CD8-positive, alpha-beta memory T cell (primary cell): ENCODE measurements at regions not wholly inside any gene's neighbourhood (a gene's known extent, or its start where the extent isn't known, plus 50 kb on each side); places are given as distances from the start of the nearest gene placed in this dataset.

ENCODE experiments used
- CTCF ChIA-PET: fragments of 350-600 bp; sonication (Branson Sonifier 250); formaldehyde crosslinking; loops from one replicate; lab custom pipeline; 2021; ENCODE audit warnings: antibody characterized with exemption; lab: Charles Lee
- POLR2A ChIA-PET: fragments of 350-600 bp; sonication (Branson Sonifier 250); formaldehyde crosslinking; loops from one replicate; lab custom pipeline; 2021; ENCODE audit warnings: antibody characterized with exemption; lab: Charles Lee
- DNase-seq, 5 donors: peaks; one replicate each; pipeline versions ENCODE4 v3.0.0 to v3.0.0-alpha.2; 2020 to 2022; ENCODE audit warnings: mixed read lengths in 1 of 5
- H3K27ac ChIP-seq: one replicate; pipeline ENCODE4 v1.7.0; 2013; ENCODE audit warnings: low read depth, mild to moderate bottlenecking, low read length, moderate library complexity
- H3K27me3 ChIP-seq: 2 replicates; pipeline ENCODE4 v1.7.0; 2013; ENCODE audit warnings: low read length, mild to moderate bottlenecking; ENCODE audit not compliant: insufficient read depth, poor library complexity, severe bottlenecking
- H3K36me3 ChIP-seq: 2 replicates; pipeline ENCODE4 v1.7.0; 2013; ENCODE audit warnings: mild to moderate bottlenecking, low read length, moderate library complexity; ENCODE audit not compliant: insufficient read depth
- H3K4me1 ChIP-seq: 2 replicates; pipeline ENCODE4 v1.7.0; 2013; ENCODE audit warnings: mild to moderate bottlenecking, low read length, moderate library complexity; ENCODE audit not compliant: insufficient read depth
- H3K4me3 ChIP-seq: 2 replicates; pipeline ENCODE4 v1.7.0; 2013; ENCODE audit warnings: mild to moderate bottlenecking, low read length
- H3K9me3 ChIP-seq: 2 replicates; pipeline ENCODE4 v1.7.0; 2013; ENCODE audit warnings: mild to moderate bottlenecking, low read length
- H3K27ac Mint-ChIP-seq, 8 donors: one replicate each; pipeline ENCODE4 v1.8.0; 2020 to 2021; ENCODE audit warnings: mixed read lengths in 8 of 8, mild to moderate bottlenecking in 6 of 8, inconsistent platforms in 3 of 8, moderate library complexity in 3 of 8
- H3K27me3 Mint-ChIP-seq, 2 donors: one replicate each; pipeline ENCODE4 v1.8.0; 2020 to 2021; ENCODE audit warnings: mixed read lengths in 2 of 2, mild to moderate bottlenecking in 1 of 2, moderate library complexity in 1 of 2
- H3K36me3 Mint-ChIP-seq, 3 donors: one replicate each; pipeline ENCODE4 v1.8.0; 2020 to 2021; ENCODE audit warnings: mixed read lengths in 3 of 3, inconsistent platforms in 1 of 3, mild to moderate bottlenecking in 1 of 3
- H3K4me1 Mint-ChIP-seq, 3 donors: one replicate each; pipeline ENCODE4 v1.8.0; 2020 to 2021; ENCODE audit warnings: mixed read lengths in 3 of 3, inconsistent platforms in 1 of 3, mild to moderate bottlenecking in 1 of 3
- H3K4me3 Mint-ChIP-seq, 7 donors: one replicate each; pipeline ENCODE4 v1.8.0; 2020 to 2021; ENCODE audit warnings: mixed read lengths in 7 of 7, mild to moderate bottlenecking in 6 of 7, moderate library complexity in 4 of 7, inconsistent platforms in 2 of 7
- H3K9me3 Mint-ChIP-seq, 5 donors: one replicate each; pipeline ENCODE4 v1.8.0; 2020 to 2022; ENCODE audit warnings: mixed read lengths in 5 of 5, mild to moderate bottlenecking in 3 of 5, moderate library complexity in 2 of 5, inconsistent platforms in 1 of 5

DNA sequence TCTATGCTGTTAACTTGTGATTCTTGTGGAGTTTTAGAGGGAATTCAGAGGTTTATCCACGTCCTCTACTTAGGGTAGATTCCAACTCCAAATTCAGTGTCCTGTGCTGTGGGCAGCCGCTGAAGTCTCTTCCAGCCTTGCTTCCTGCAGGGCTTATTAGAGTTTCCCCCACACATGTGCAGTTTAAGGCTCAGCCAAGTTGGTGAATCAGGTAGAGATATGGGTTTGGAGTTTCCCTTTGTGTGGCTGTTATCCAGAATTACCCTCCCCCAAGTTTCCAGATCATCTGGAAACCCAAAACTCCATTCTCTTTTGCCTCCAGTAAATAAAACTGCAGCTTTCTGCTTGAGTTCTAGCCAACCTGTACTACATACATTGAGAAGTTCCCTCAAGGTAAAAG lies 853.7 kb downstream of the GALC start:
- Histone ChIP-seq H3K27me3 (no peaks in the 10 kb centered on the region), H3K4me1 (no peaks in the 10 kb centered on the region), H3K36me3 (no peaks in the 10 kb centered on the region), H3K27ac (no peak overlapping the region), H3K9me3 (no peaks in the 10 kb centered on the region), H3K4me3 (no peak overlapping the region)
- ChIA-PET POLR2A (no interaction called here), CTCF (no interaction called here)
- Mint-ChIP-seq H3K27ac (no peak overlapping the region), H3K4me3 (no peak overlapping the region), H3K36me3 (no peaks in the 10 kb centered on the region), H3K9me3 (peaks cover 5 to 23% (median 13%) of the 10 kb centered on the region in 5 donors), H3K4me1 (no peaks in the 10 kb centered on the region), H3K27me3 (no peaks in the 10 kb centered on the region)
- no peak for DNase-seq

DNA sequence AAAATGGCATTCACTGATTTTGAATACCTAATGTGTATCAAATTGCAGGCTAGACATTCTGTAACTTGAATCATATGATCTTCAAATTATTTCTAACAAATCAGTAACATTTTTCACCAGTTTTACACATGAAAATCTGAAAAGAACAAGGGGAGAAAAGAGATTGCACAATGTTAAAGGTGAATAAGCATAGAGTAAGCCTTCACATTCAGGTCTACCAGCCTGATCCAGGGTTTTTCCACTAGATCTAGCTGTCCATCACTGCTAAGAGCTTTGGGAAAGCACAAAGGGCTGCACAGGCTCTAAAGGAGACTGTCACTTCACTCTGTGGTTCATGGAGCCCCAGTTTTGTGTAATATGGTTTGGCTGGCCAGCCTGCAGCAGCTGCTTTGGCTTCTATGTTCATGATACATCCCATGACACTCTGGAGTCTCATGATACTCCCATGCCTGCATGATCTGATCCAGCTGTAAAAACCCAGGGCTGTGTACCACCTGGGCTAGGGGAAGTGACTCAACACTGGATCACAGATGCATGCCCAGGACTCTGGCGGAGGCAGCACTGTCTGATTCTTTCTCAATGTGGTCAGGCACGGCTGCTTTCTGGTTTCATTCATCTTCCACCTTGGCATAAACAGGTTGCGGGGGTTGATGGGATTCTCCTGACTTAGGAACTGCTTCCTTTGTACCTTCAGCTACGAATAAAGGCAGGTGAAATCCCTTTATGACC lies 859.7 kb downstream of the GALC start:
- H3K36me3 Mint-ChIP-seq, result no peaks in the 10 kb centered on the region
- Histone ChIP-seq H3K36me3 (no peaks in the 10 kb centered on the region), H3K9me3 (no peaks in the 10 kb centered on the region), H3K27me3 (no peaks in the 10 kb centered on the region), H3K4me1 (no peaks in the 10 kb centered on the region), H3K27ac (no peak overlapping the region), H3K4me3 (no peak overlapping the region)
- no peaks in the 10 kb centered on the region for H3K4me1 Mint-ChIP-seq
- no peaks in the 10 kb centered on the region for H3K27me3 Mint-ChIP-seq
- DNase-seq, result no peak
- H3K4me3 Mint-ChIP-seq, result no peak overlapping the region
- CTCF ChIA-PET, result no interaction called here
- peaks cover 0 to 17% (median 9%) of the 10 kb centered on the region in 5 donors for H3K9me3 Mint-ChIP-seq
- POLR2A ChIA-PET, result no interaction called here
- H3K27ac Mint-ChIP-seq, result no peak overlapping the region

DNA sequence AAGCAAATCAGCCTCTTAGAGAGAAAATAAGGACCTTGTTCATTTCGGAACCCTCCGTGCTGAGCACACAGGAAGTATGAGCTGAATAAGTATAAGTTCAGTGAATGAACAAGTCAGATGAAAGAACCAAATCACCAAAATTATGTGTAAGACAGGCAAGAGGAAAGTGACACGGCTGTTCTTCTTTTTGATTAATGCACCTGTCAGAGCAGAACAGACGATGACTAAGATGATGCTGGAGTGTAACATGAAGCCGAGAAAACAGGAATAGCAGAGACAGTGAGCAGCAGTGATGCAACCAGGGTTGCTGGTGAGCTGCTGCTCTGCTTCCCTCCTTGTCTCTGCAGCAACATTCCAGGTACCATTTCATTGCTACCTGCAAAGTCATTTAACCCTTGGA lies 861.1 kb downstream of the GALC start:
- no peaks in the 10 kb centered on the region for H3K4me1 Mint-ChIP-seq
- CTCF ChIA-PET, result no interaction called here
- no peak for DNase-seq
- H3K36me3 Mint-ChIP-seq, result no peaks in the 10 kb centered on the region
- POLR2A ChIA-PET, result no interaction called here
- no peaks in the 10 kb centered on the region for H3K4me1 ChIP-seq
- no peaks in the 10 kb centered on the region for H3K9me3 ChIP-seq
- H3K9me3 Mint-ChIP-seq, result peaks cover 0 to 13% (median 7%) of the 10 kb centered on the region in 5 donors
- H3K36me3 ChIP-seq, result no peaks in the 10 kb centered on the region
- H3K27me3 ChIP-seq, result no peaks in the 10 kb centered on the region
- H3K27ac Mint-ChIP-seq, result no peak overlapping the region
- no peaks in the 10 kb centered on the region for H3K27me3 Mint-ChIP-seq
- no peak overlapping the region for H3K4me3 Mint-ChIP-seq
- no peak overlapping the region for H3K27ac ChIP-seq
- no peak overlapping the region for H3K4me3 ChIP-seq

DNA sequence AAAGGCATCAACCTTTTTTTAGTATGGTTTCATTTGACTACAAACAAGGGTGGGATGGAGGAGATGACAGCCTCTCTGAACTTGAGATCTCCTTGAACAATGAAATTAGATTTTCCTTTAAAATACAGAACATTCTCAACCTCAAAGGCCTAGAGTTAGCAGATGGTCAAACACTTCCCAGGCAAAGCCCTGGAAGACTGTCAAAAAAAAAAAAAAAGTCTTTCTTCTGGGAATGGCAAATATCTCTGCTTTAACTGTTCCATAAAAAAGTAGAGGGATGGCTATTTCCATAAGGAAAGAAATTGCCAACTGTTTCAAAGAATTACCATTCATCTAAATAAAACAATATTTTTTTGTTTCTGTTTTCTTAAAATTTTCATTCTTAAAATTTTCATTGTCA lies 870.8 kb downstream of the GALC start:
- H3K9me3 Mint-ChIP-seq, result peaks cover 0 to 14% (median 4%) of the 10 kb centered on the region in 5 donors
- Histone ChIP-seq H3K36me3 (no peaks in the 10 kb centered on the region), H3K27ac (no peak overlapping the region), H3K9me3 (no peaks in the 10 kb centered on the region), H3K27me3 (no peaks in the 10 kb centered on the region), H3K4me1 (no peaks in the 10 kb centered on the region), H3K4me3 (no peak overlapping the region)
- no peaks in the 10 kb centered on the region for H3K27me3 Mint-ChIP-seq
- H3K36me3 Mint-ChIP-seq, result no peaks in the 10 kb centered on the region
- DNase-seq, result no peak
- no peak overlapping the region for H3K27ac Mint-ChIP-seq
- ChIA-PET POLR2A (no interaction called here), CTCF (no interaction called here)
- H3K4me1 Mint-ChIP-seq, result no peaks in the 10 kb centered on the region
- H3K4me3 Mint-ChIP-seq, result no peak overlapping the region

DNA sequence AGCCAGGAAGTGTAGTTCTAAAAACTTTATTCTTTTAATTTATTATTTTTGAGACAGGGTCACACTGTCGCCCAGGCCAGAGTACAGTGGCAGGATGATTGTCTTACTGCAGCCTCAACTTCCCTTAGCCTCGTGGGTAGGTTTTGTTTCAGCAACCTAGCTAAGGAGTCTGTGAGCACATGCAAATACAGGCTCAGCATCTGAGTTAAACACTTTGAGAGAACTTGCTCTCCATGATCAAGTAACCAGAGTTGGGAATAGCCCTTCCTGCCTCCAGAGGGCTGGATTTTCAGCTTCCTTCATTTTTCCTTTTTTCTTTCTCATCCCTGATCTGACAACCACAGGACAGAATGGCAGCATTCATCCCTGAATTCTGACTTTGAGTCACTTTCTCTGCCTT lies 871.3 kb downstream of the GALC start:
- DNase-seq, result no peak
- no peaks in the 10 kb centered on the region for H3K4me1 ChIP-seq
- no peak overlapping the region for H3K27ac ChIP-seq
- no peaks in the 10 kb centered on the region for H3K27me3 ChIP-seq
- no peak overlapping the region for H3K4me3 ChIP-seq
- H3K4me1 Mint-ChIP-seq, result no peaks in the 10 kb centered on the region
- no peaks in the 10 kb centered on the region for H3K36me3 ChIP-seq
- no peaks in the 10 kb centered on the region for H3K36me3 Mint-ChIP-seq
- H3K9me3 Mint-ChIP-seq, result peaks cover 0 to 14% (median 4%) of the 10 kb centered on the region in 5 donors
- H3K9me3 ChIP-seq, result no peaks in the 10 kb centered on the region
- ChIA-PET CTCF (no interaction called here), POLR2A (no interaction called here)
- no peaks in the 10 kb centered on the region for H3K27me3 Mint-ChIP-seq
- no peak overlapping the region for H3K27ac Mint-ChIP-seq
- H3K4me3 Mint-ChIP-seq, result no peak overlapping the region

DNA sequence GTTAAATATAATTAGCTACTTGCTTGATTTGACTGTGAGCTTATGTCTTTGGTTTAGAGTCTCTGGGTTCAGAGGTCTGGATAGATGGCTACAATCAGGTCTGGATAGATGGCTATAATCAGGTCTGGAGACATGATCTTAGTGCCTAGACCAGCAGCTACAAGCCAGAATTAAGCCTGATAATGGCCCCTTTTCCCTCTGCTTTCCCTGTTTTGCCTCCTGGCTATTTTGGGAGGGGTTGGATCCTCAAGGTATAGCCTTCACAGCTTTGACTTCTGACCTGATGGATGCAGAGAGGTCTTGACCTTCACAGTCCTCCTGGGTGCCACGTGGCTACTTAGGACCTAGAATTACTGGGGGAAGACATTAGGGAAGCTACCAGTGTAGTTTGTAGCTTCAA lies 877.7 kb downstream of the GALC start:
- no peak overlapping the region for H3K27ac ChIP-seq
- H3K4me1 Mint-ChIP-seq, result no peaks in the 10 kb centered on the region
- H3K4me1 ChIP-seq, result no peaks in the 10 kb centered on the region
- H3K27ac Mint-ChIP-seq, result no peak overlapping the region
- ChIA-PET POLR2A (no interaction called here), CTCF (no interaction called here)
- DNase-seq, result no peak
- peaks cover 0 to 1% of the 10 kb centered on the region in 2 donors for H3K27me3 Mint-ChIP-seq
- no peak overlapping the region for H3K4me3 ChIP-seq
- no peak overlapping the region for H3K4me3 Mint-ChIP-seq
- no peaks in the 10 kb centered on the region for H3K27me3 ChIP-seq
- H3K36me3 ChIP-seq, result no peaks in the 10 kb centered on the region
- no peaks in the 10 kb centered on the region for H3K36me3 Mint-ChIP-seq
- no peaks in the 10 kb centered on the region for H3K9me3 ChIP-seq
- peaks cover 2 to 14% (median 9%) of the 10 kb centered on the region in 5 donors for H3K9me3 Mint-ChIP-seq

DNA sequence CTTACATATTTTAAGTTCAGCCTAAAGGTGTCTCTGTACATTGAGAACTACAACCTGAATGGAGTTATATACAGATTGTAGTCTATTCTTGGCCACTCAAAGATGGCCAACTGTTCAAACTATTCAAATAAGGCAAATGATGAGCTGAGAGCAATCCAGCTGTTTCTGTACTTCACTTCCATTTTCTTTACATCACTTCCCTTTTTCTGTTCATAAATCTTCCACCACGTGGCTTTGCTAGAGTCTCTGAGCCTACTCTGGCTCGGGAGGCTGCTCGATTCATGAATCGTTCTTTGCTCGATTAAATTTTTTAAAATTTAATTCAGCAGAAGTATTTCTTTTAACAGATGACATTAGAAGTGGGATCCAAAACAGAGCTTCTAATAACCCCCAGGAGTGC lies 879.7 kb downstream of the GALC start:
- H3K27me3 ChIP-seq, result no peaks in the 10 kb centered on the region
- no peak overlapping the region for H3K4me3 Mint-ChIP-seq
- CTCF ChIA-PET, result no interaction called here

DNA sequence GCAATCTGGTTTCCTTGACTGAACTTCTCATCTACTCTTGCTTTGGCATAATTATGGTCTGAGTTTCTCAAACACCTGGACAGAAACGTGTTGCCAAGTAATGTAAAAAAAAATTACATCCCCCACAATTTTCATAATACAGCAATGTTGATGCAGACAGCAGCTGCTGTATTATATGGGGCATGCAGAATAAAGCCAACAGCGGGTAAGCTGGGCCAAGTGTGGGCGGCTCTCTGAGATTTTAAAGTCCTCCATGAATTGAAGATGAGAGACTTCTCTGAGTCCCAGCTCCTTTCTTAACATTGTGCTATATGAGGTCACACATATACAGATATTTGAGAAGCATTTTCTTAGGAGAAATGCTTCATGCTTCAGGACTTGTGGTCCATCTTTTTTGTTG lies 881.2 kb downstream of the GALC start:
- H3K4me3 ChIP-seq, result no peak overlapping the region
- ChIA-PET POLR2A (no interaction called here), CTCF (no interaction called here)
- no peaks in the 10 kb centered on the region for H3K36me3 ChIP-seq
- no peaks in the 10 kb centered on the region for H3K4me1 ChIP-seq
- no peaks in the 10 kb centered on the region for H3K27me3 ChIP-seq
- no peak overlapping the region for H3K27ac ChIP-seq
- Mint-ChIP-seq H3K27me3 (peaks cover 0 to 1% of the 10 kb centered on the region in 2 donors), H3K4me3 (no peak overlapping the region), H3K4me1 (no peaks in the 10 kb centered on the region), H3K36me3 (no peaks in the 10 kb centered on the region), H3K9me3 (peaks cover 6 to 17% (median 14%) of the 10 kb centered on the region in 5 donors), H3K27ac (no peak overlapping the region)
- H3K9me3 ChIP-seq, result no peaks in the 10 kb centered on the region
- DNase-seq, result no peak

More for the DNA sequence above, 879.7 kb downstream of the GALC start:
- Histone ChIP-seq H3K4me1 (no peaks in the 10 kb centered on the region), H3K4me3 (no peak overlapping the region), H3K9me3 (no peaks in the 10 kb centered on the region), H3K27ac (no peak overlapping the region), H3K36me3 (no peaks in the 10 kb centered on the region)
- POLR2A ChIA-PET, result no interaction called here
- Mint-ChIP-seq H3K36me3 (no peaks in the 10 kb centered on the region), H3K9me3 (peaks cover 6 to 15% (median 13%) of the 10 kb centered on the region in 5 donors), H3K4me1 (no peaks in the 10 kb centered on the region), H3K27ac (no peak overlapping the region), H3K27me3 (peaks cover 0 to 1% of the 10 kb centered on the region in 2 donors)
- no peak for DNase-seq
